ENCODE measurements at regions not wholly inside any gene's neighbourhood (a gene's known extent, or its start where the extent isn't known, plus 50 kb on each side); places are given as distances from the start of the nearest gene placed in this dataset.

- no peak for DNase-seq (ENCODE audit: low spot score)
- Histone ChIP-seq H3K79me2 (ENCODE audit: low read depth) (no peaks in the 10 kb centered on the region), H3K4me1 (no peaks in the 10 kb centered on the region), H3K36me3 (no peaks in the 10 kb centered on the region), H3K9me3 (ENCODE audit: low read depth) (no peaks in the 10 kb centered on the region), H3K27me3 (no peaks in the 10 kb centered on the region), H3K27ac (no peak overlapping the region), H3K4me3 (no peak overlapping the region), H4K20me1 (ENCODE audit: low read depth) (no peaks in the 10 kb centered on the region), H3F3A (ENCODE audit: low read depth) (no peaks in the 10 kb centered on the region), H3K4me2 (no peak overlapping the region), H2AFZ (replicated peaks) (no peak overlapping the region), H3K9ac (no peak overlapping the region)
- Mint-ChIP-seq H3K27ac (no peak overlapping the region), H3K27me3 (ENCODE audit: insufficient read depth, low read depth) (peaks cover 12% of the 10 kb centered on the region), H3K9me3 (no peaks in the 10 kb centered on the region), H3K4me1 (no peaks in the 10 kb centered on the region), H3K36me3 (no peaks in the 10 kb centered on the region), H3K4me3 (no peak overlapping the region)
- TF ChIP-seq CTCF (IDR thresholded peaks at IDR 0.05) = no peak
- no peak for TF ChIP-seq EZH2phosphoT487 (IDR thresholded peaks at IDR 0.05)
- no peak for TF ChIP-seq EZH2 (IDR thresholded peaks at IDR 0.05)
Observed at GRCh38 chr2:30373881-30374302, 73.2 kb upstream of the LCLAT1 start.

GRCh38 chr2:30374380-30374779 is 72.7 kb upstream of the LCLAT1 start:
- Histone ChIP-seq H3K4me3 (no peak overlapping the region), H3K4me2 (no peak overlapping the region), H2AFZ (replicated peaks) (no peak overlapping the region), H4K20me1 (ENCODE audit: low read depth) (no peaks in the 10 kb centered on the region), H3K4me1 (no peaks in the 10 kb centered on the region), H3K27me3 (no peaks in the 10 kb centered on the region), H3F3A (ENCODE audit: low read depth) (no peaks in the 10 kb centered on the region), H3K79me2 (ENCODE audit: low read depth) (no peaks in the 10 kb centered on the region), H3K9ac (no peak overlapping the region), H3K36me3 (no peaks in the 10 kb centered on the region), H3K27ac (no peak overlapping the region), H3K9me3 (ENCODE audit: low read depth) (no peaks in the 10 kb centered on the region)
- TF ChIP-seq EZH2 (IDR thresholded peaks at IDR 0.05) (no peak), EZH2phosphoT487 (IDR thresholded peaks at IDR 0.05) (no peak), CTCF (IDR thresholded peaks at IDR 0.05) (no peak)
- H3K36me3 Mint-ChIP-seq = no peaks in the 10 kb centered on the region
- H3K9me3 Mint-ChIP-seq = no peaks in the 10 kb centered on the region
- H3K4me1 Mint-ChIP-seq = no peaks in the 10 kb centered on the region
- H3K4me3 Mint-ChIP-seq = no peak overlapping the region
- DNase-seq (ENCODE audit: low spot score) = no peak
- H3K27me3 Mint-ChIP-seq (ENCODE audit: insufficient read depth, low read depth) = peaks cover 12% of the 10 kb centered on the region
- H3K27ac Mint-ChIP-seq = no peak overlapping the region

GRCh38 chr2:30375915-30376314 is 71.1 kb upstream of the LCLAT1 start:
- peaks cover 12% of the 10 kb centered on the region for H3K27me3 Mint-ChIP-seq (ENCODE audit: insufficient read depth, low read depth)

More at GRCh38 chr2:30375915-30376314, 71.1 kb upstream of the LCLAT1 start:
- no peaks in the 10 kb centered on the region for H3K36me3 ChIP-seq
- H3K4me2 ChIP-seq = no peak overlapping the region
- H3K36me3 Mint-ChIP-seq = no peaks in the 10 kb centered on the region
- H3K4me1 ChIP-seq = no peaks in the 10 kb centered on the region
- no peaks in the 10 kb centered on the region for H3K27me3 ChIP-seq
- no peak overlapping the region for H3K27ac Mint-ChIP-seq
- H3K79me2 ChIP-seq (ENCODE audit: low read depth) = no peaks in the 10 kb centered on the region
- no peak overlapping the region for H3K4me3 Mint-ChIP-seq
- TF ChIP-seq EZH2phosphoT487 (IDR thresholded peaks at IDR 0.05) = no peak
- TF ChIP-seq EZH2 (IDR thresholded peaks at IDR 0.05) = no peak
- TF ChIP-seq CTCF (IDR thresholded peaks at IDR 0.05) = no peak
- no peaks in the 10 kb centered on the region for H4K20me1 ChIP-seq (ENCODE audit: low read depth)
- no peak overlapping the region for H3K9ac ChIP-seq
- H3K4me3 ChIP-seq = no peak overlapping the region
- H3F3A ChIP-seq (ENCODE audit: low read depth) = no peaks in the 10 kb centered on the region
- H3K4me1 Mint-ChIP-seq = no peaks in the 10 kb centered on the region
- no peaks in the 10 kb centered on the region for H3K9me3 ChIP-seq (ENCODE audit: low read depth)
- H2AFZ ChIP-seq (replicated peaks) = no peak overlapping the region
- no peaks in the 10 kb centered on the region for H3K9me3 Mint-ChIP-seq
- no peak for DNase-seq (ENCODE audit: low spot score)
- H3K27ac ChIP-seq = no peak overlapping the region
